ENCODE measurements at regions not wholly inside any gene's neighbourhood (a gene's known extent, or its start where the extent isn't known, plus 50 kb on each side); places are given as distances from the start of the nearest gene placed in this dataset.
"Not testable (repeated sequence)": the region's sequence is repeated elsewhere in the genome, so short reads cannot be mapped to it uniquely, and the experiment has no call there.

DNA sequence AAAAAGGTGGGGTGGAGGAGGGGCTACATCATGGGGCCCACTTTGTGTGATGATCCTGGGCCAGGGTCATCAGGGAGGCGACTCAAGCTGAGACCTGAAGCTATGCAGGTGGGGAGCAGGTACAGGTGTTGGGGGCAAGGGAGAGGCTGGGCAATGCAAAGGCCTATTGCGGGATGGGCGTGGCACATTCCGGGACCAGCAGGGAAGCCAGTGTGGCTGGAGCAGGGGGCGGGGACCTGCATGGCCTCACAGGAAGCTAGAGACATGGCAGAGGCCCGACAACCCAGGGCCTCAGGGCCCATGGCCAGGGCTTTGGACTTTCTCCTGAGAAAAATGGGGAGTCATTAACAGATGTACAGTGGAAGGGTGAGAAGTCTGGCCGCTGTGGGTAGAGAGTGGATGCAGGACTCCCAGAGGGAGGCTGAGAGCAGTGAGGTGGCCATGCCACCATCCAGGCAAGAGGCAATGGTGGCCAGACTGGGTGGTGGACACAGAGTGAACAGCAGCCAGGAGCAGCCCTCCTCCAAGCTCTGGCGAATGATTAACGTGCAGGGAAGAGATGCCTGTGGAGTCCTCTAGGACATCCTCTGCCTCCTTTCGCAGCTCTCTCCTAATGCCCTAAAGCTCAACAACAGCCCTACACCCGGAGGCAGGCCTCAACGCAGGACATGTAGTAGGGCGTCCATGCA lies 122.6 kb upstream of the ATP2B2 start:
- DNase-seq (ENCODE audit: low read depth): no peak

- no peak for DNase-seq (ENCODE audit: low read depth)
Measured at GRCh38 chr3:10628891-10629670, 123.7 kb upstream of the ATP2B2 start.

- no peak for DNase-seq (ENCODE audit: low read depth)
Measured at GRCh38 chr3:10629671-10630040, 124.3 kb upstream of the ATP2B2 start.

- DNase-seq (ENCODE audit: low read depth): no peak
Measured at GRCh38 chr3:10631224-10631623, 125.8 kb upstream of the ATP2B2 start.

DNA sequence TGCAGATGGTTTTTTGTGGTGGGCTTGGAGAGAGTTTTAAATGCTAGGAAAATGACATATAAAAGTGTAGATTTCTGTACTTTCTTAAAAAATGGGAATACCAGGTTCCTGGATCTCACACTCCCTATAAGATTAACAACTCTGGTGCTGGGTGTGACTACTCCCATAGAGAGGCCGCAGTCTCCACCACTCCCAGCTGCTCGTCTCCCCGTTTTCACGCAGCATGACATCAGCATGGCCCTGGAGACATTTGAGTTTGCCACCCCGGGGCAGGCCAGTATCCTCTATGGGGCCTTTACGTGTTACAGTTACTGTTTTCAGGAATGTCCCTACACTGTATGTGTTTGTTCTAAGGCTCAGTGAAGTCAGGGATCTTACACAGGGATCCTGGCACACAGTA lies 126.7 kb upstream of the ATP2B2 start:
- no peak for DNase-seq (ENCODE audit: low read depth)

DNA sequence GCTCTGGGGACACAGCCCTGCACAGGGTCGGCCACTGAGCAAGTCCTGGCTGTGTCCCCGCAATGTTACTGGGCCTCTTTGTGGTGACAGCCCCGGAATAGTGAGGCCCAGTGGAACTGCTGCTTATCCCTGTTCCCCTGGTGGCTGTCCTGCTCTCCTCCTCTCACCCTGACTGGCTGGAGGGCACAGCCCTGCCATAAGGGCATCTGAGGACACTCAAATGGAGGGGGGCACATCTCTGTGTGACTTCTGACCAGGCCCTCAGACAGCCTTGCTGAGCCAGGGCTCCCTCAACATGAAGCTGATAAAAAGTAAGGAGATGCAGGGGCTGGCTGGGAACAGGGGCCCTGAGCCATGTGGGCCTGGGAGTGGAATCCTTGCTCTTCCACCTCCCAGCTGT lies 127.4 kb upstream of the ATP2B2 start:
- DNase-seq (ENCODE audit: low read depth): no peak

- DNase-seq (ENCODE audit: low read depth): no peak
Measured at GRCh38 chr3:10635446-10636076, 130.2 kb upstream of the ATP2B2 start.

GRCh38 chr3:10637342-10637741 lies 132.0 kb upstream of the ATP2B2 start:
- no peak for DNase-seq (ENCODE audit: low read depth)

DNA sequence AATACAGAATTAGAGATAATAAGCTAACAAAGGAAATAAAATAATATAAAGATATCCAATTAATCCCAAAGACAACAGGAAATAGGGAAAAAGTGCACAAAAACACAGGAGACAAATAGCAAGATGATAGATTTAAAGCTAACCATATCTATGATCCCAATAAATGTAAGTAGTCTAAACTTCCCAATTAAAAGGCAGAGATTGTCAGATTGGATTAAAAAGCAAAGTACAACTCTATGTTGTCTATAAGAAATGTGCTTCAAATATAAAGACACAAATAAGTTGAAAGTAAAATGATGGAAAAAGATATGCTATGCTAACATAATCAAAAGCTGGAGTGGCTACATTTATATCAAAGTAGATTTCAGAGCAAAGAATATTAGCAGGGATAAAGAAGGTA lies 133.1 kb upstream of the ATP2B2 start:
- DNase-seq (ENCODE audit: low read depth): no peak

GRCh38 chr3:10641760-10642159 lies 136.4 kb upstream of the ATP2B2 start:
- no peak for DNase-seq (ENCODE audit: low read depth)

GRCh38 chr3:10644189-10644588 lies 138.8 kb upstream of the ATP2B2 start:
- DNase-seq (ENCODE audit: low read depth): no peak

DNA sequence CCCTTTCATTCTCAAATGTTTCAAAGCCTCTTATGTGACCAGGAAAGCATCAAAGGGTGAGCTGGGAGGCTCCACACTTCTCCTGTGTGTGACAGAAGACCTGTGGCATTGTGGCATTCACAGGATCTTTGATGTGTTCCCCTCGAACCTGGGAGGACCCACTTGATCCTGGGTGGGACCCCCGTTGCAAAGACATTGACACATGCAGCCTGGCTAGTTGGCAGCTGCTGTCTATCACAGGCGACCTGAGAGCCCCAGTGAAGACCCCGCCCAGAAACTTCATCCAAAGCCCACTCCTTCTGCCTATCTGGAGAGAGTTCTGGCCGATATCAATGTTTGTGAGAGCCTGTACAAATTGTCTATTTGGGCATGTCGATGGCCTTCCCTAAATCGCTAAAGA lies 140.4 kb upstream of the ATP2B2 start:
- no peak for DNase-seq (ENCODE audit: low read depth)

GRCh38 chr3:10646531-10647335 lies 141.3 kb upstream of the ATP2B2 start:
- DNase-seq (ENCODE audit: low read depth): no peak

DNA sequence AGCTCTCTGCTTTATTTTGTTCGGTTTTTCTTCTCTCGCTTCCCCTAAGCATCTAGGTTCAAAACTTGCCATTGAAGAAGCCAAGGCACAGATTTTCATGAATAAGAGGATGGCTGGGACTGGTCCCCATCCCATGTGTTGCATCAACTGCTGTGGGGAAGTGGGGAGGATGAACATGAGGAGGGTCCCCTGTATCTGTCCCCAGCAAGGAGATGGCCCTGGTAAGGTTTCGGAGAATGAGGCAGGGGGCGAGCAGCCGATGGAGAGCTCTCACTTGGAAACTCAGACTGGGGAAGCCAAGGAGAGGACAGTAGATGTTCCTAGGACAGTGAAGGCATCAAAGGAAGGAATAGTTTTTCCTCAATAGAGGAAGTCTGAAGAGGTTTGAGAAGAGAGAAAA lies 142.0 kb upstream of the ATP2B2 start:
- no peak for DNase-seq (ENCODE audit: low read depth)

DNA sequence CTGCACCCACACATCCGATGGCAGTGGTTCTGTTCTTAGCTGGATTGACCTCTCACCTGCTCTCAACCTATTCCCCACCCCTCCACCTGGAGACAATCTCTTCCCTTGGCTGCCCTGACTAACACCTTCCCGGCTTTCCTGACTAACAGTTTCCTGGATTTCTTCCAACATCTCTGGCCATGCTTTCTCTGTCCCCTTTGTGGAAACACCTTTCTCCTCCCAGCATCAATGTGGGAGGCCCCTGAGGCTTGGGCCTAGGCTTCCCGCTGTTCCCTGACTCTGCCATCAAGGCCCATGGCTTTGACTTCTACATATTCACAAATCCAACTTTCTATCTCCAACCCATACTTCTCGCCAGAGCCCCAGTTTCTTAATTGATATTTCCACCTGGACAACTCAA lies 142.8 kb upstream of the ATP2B2 start:
- no peak for DNase-seq (ENCODE audit: low read depth)

DNA sequence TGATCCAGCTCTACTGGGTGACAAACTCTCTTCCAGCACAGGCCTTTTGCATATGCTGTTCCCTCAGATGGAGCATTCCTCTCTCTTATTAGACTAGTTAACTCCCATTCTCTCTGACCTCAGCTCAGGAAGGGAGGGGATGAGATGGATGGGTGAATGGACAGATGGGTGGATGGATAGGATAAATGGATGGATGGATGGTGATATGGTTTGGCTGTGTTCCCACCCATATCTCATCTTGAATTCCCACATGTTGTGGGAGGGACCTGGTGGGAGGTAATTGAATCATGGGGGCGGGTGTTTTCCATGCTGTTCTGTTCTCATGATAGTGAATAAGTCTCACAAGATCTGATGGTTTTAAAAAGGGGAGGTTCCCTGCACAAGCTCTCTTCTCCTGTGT lies 144.1 kb upstream of the ATP2B2 start:
- not testable (repeated sequence) for DNase-seq (ENCODE audit: low read depth)

DNA sequence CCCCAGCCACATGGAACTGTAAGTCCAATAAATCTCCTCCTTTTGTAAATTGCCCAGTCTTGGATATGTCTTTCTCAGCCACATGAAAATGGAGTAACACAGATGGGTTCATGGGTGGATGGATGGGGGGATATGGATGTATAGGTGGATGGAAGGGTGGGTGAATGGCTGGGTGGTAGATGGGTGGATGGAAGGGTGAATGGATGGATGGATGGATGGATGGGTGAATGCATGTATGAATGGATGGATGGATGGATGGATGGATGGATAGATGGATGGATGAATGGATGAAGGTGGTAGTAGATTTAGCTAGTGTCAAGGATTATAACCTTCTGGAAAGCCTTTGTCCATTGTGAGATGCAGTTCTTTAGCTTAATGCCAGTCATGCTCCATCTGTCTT lies 146.1 kb upstream of the ATP2B2 start:
- no peak for DNase-seq (ENCODE audit: low read depth)

DNA sequence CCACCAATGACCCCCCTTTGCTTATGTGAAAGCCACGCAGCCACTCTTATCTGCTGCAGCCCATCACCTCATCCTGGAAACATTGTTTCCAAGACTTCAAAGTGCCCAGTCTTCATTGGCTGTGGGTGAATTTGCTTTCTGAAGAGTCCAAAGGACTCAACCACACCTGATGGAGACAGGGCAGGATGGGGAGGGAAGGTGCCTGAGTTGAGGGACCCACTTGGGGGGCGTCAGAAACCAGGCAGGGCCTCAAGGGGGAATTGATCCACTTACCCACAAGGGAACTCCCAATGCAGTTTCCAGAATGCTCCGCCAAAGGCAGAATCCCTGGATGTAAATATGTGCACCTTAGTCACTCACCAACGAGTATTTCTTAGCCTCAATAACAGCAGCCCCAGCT lies 147.9 kb upstream of the ATP2B2 start:
- no peak for DNase-seq (ENCODE audit: low read depth)

- no peak for DNase-seq (ENCODE audit: low read depth)
Measured at GRCh38 chr3:10653866-10654611, 148.7 kb upstream of the ATP2B2 start.

DNA sequence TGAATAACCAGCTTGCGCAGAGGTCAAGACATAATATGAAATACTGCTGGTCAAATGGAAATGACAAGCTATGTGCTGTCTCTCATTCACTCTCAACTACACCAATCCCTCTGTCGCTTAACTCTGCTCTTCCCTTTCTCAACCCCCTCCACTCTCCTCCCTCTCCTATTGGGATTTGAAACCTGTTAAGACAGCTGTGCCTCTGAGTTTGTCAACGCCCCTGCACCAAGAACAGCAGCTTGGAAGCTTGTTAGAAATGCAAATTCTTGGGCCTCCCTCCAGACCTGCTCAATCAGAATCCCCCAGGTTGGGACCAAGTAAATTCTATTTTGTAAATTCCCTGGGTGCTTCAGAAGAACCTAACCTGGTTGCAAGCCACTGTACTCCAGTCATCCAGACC lies 149.7 kb upstream of the ATP2B2 start:
- DNase-seq (ENCODE audit: low read depth): no peak

GRCh38 chr3:10657339-10657738 lies 152.0 kb upstream of the ATP2B2 start:
- not testable (repeated sequence) for DNase-seq (ENCODE audit: low read depth)

- no peak for DNase-seq (ENCODE audit: low read depth)
Measured at GRCh38 chr3:10665592-10665991, 150.4 kb upstream of the SLC6A11 start.
